ENCODE measurements at regions not wholly inside any gene's neighbourhood (a gene's known extent, or its start where the extent isn't known, plus 50 kb on each side); places are given as distances from the start of the nearest gene placed in this dataset.
A peak's percentile ranks its signal among the peaks of the same experiment; 100 is the strongest.

GRCh38 chr13:72657379-72657778 is 70.0 kb downstream of the MZT1 start:
- in situ Hi-C loops (cut with MboI; ENCODE audit: low pct_unique_long_range_greater_than_20kb, low sequenced_read_pairs, unreplicated experiment), result no loop called here

GRCh38 chr13:72656357-72656756 is 71.1 kb downstream of the MZT1 start:
- in situ Hi-C loops (cut with MboI; ENCODE audit: low pct_unique_long_range_greater_than_20kb, low sequenced_read_pairs, unreplicated experiment), result no loop called here
- no peak for TF ChIP-seq CTCF (IDR thresholded peaks at IDR 0.05; ENCODE audit: extremely low read depth, insufficient read depth, missing control alignments)
- DNase-seq (ENCODE audit: low spot score), result no peak

More at GRCh38 chr13:72657379-72657778, 70.0 kb downstream of the MZT1 start:
- DNase-seq (ENCODE audit: low spot score), result no peak
- TF ChIP-seq CTCF (IDR thresholded peaks at IDR 0.05; ENCODE audit: extremely low read depth, insufficient read depth, missing control alignments), result no peak

GRCh38 chr13:72653506-72653905 is 73.9 kb downstream of the MZT1 start:
- in situ Hi-C loops (cut with MboI; ENCODE audit: low pct_unique_long_range_greater_than_20kb, low sequenced_read_pairs, unreplicated experiment), result no loop called here
- no peak for TF ChIP-seq CTCF (IDR thresholded peaks at IDR 0.05; ENCODE audit: extremely low read depth, insufficient read depth, missing control alignments)
- no peak for DNase-seq (ENCODE audit: low spot score)

GRCh38 chr13:72652681-72653080 is 74.7 kb downstream of the MZT1 start:
- TF ChIP-seq CTCF (IDR thresholded peaks at IDR 0.05; ENCODE audit: extremely low read depth, insufficient read depth, missing control alignments), result no peak
- DNase-seq (ENCODE audit: low spot score), result no peak
- in situ Hi-C loops (cut with MboI; ENCODE audit: low pct_unique_long_range_greater_than_20kb, low sequenced_read_pairs, unreplicated experiment), result no loop called here

- DNase-seq (ENCODE audit: low spot score), result no peak
- in situ Hi-C loops (cut with MboI; ENCODE audit: low pct_unique_long_range_greater_than_20kb, low sequenced_read_pairs, unreplicated experiment), result no loop called here
- peak; percentile 4 for TF ChIP-seq CTCF (IDR thresholded peaks at IDR 0.05; ENCODE audit: extremely low read depth, insufficient read depth, missing control alignments)
Measured at GRCh38 chr13:72651144-72651543, 76.3 kb downstream of the MZT1 start.

- in situ Hi-C loops (cut with MboI; ENCODE audit: low pct_unique_long_range_greater_than_20kb, low sequenced_read_pairs, unreplicated experiment), result no loop called here
- DNase-seq (ENCODE audit: low spot score), result no peak
- no peak for TF ChIP-seq CTCF (IDR thresholded peaks at IDR 0.05; ENCODE audit: extremely low read depth, insufficient read depth, missing control alignments)
Measured at GRCh38 chr13:72650051-72650700, 77.3 kb downstream of the MZT1 start.
